ENCODE measurements at regions not wholly inside any gene's neighbourhood (a gene's known extent, or its start where the extent isn't known, plus 50 kb on each side); places are given as distances from the start of the nearest gene placed in this dataset.
"Not testable (repeated sequence)": the region's sequence is repeated elsewhere in the genome, so short reads cannot be mapped to it uniquely, and the experiment has no call there.

GRCh38 chr6:28638787-28639430 lies 113.2 kb downstream of the GPX5 start (continued):
- TF ChIP-seq PBX3 (IDR thresholded peaks at IDR 0.05) (no peak), NPAS2 (CRISPR knock-in tag; IDR thresholded peaks at IDR 0.05; ENCODE audit: borderline replicate concordance) (no peak), PHF8 (IDR thresholded peaks at IDR 0.05; ENCODE audit: borderline replicate concordance, low read depth) (no peak), CTCF (IDR thresholded peaks at IDR 0.05) (no peak), HDAC2 (IDR thresholded peaks at IDR 0.05) (no peak), EHF (CRISPR knock-in tag; IDR thresholded peaks at IDR 0.05) (no peak), CHD4 (IDR thresholded peaks at IDR 0.05; ENCODE audit: borderline replicate concordance) (no peak), ZC3H11A (IDR thresholded peaks at IDR 0.05) (no peak)

- peak in 1 of 2 experiments; percentile 26 for DNase-seq (ENCODE audit: low read depth in 1 of 2, low spot score in 1 of 2)
- CTCF ChIA-PET: interaction anchor here (1.2 kb wide), 1 partner anchor 16 kb away, joined by 3 read pairs; no protein-coding TSS in a partner anchor
- H3K4me1 ChIP-seq, FAIRE-seq, ATAC-seq, POLR2A ChIA-PET, H3K27ac ChIP-seq, H3K4me2 ChIP-seq, H3K9me3 ChIP-seq, H3K4me3 ChIP-seq: not testable (repeated sequence)
- 89% methylated on average over 34 of the region's 47 CpGs for WGBS (ENCODE audit: missing lambda C conversion rate)
Measured at GRCh38 chr6:28639445-28640290, 114.0 kb downstream of the GPX5 start.

- H3K9me3 ChIP-seq: no peaks in the 10 kb centered on the region
- CTCF ChIA-PET: interaction anchor here (1.0 kb wide), 1 partner anchor 39 kb away, joined by 3 read pairs; no protein-coding TSS in a partner anchor
- peak overlapping the region; percentile 40 for H3K4me3 ChIP-seq
- 0 out of 4 replicates have a peak, but pooled peaks of 1 of the 2 experiments have one; percentile 42 for TF ChIP-seq CEBPB (IDR thresholded peaks at IDR 0.05)
- no peak for TF ChIP-seq HEYL (CRISPR knock-in tag; IDR thresholded peaks at IDR 0.05)
- peak; percentile 57 for TF ChIP-seq SREBF2 (IDR thresholded peaks at IDR 0.05)
- TF ChIP-seq MAX (IDR thresholded peaks at IDR 0.05): 0 out of 2 replicates have a peak, but pooled peaks have one; percentile 36
- no peak for TF ChIP-seq RAD21 (conservative IDR thresholded peaks at IDR 0.05 in 1 of 2, IDR thresholded peaks at IDR 0.05 in 1 of 2)
- no peak for TF ChIP-seq FOSL2 (IDR thresholded peaks at IDR 0.05)
- 0 out of 2 replicates have a peak, but pooled peaks have one; percentile 25 for TF ChIP-seq FOSL2 (CRISPR knock-in tag; IDR thresholded peaks at IDR 0.05)
- ATAC-seq (peak; percentile 84 to 88), FAIRE-seq (no peak), DNase-seq (ENCODE audit: low read depth in 1 of 2, low spot score in 1 of 2) (peak in 1 of 2 experiments; percentile 87)
- peaks cover 6% of the 10 kb centered on the region; the same call in 2 of the 3 replicates for H3K4me1 ChIP-seq
- H3K4me2 ChIP-seq: peak overlapping the region; percentile 72
- 0% methylated on average over 9 of the region's 9 CpGs for WGBS (ENCODE audit: missing lambda C conversion rate)
- POLR2A ChIA-PET: no interaction called here
- H3K27ac ChIP-seq: peak overlapping the region; percentile 46 to 72; a peak in 4 of 6 replicates
Measured at GRCh38 chr6:28643017-28643740, 117.5 kb downstream of the GPX5 start.

All from A549 (cell line).